Smooth muscle cell (in vitro differentiated cells): ENCODE measurements at regions not wholly inside any gene's neighbourhood (a gene's known extent, or its start where the extent isn't known, plus 50 kb on each side); places are given as distances from the start of the nearest gene placed in this dataset.

ENCODE experiments used
- DNase-seq: peaks from one replicate; lab custom pipeline; 2025; ENCODE audit not compliant: unreplicated experiment; lab: John Stamatoyannopoulos, UW
- H2AFZ ChIP-seq: fragments of 200-600 bp; sonication (generic); 2 replicates; pipeline ENCODE4 v1.6.0; 2016; ENCODE audit warnings: antibody characterized with exemption, low read depth, mild to moderate bottlenecking
- H3F3A ChIP-seq: fragments of 200-600 bp; sonication (generic); 2 replicates; pipeline ENCODE4 v1.6.0; 2017; ENCODE audit warnings: antibody characterized with exemption, low read depth
- H3K27ac ChIP-seq: fragments of 200-600 bp; sonication (generic); 2 replicates; pipeline ENCODE4 v1.5.1; 2016; ENCODE audit warnings: low read depth, mild to moderate bottlenecking
- H3K27me3 ChIP-seq: fragments of 200-600 bp; sonication (generic); 2 replicates; pipeline ENCODE4 v1.6.1; 2016; ENCODE audit warnings: low read depth, mild to moderate bottlenecking
- H3K36me3 ChIP-seq: fragments of 200-600 bp; sonication (generic); 2 replicates; pipeline ENCODE4 v1.5.1; 2016; ENCODE audit warnings: low read depth
- H3K4me1 ChIP-seq: fragments of 200-600 bp; sonication (generic); 2 replicates; pipeline ENCODE4 v1.5.1; 2016; ENCODE audit warnings: low read depth
- H3K4me2 ChIP-seq: fragments of 200-600 bp; sonication (generic); 2 replicates; pipeline ENCODE4 v1.6.0; 2016; ENCODE audit warnings: mild to moderate bottlenecking
- H3K4me3 ChIP-seq: fragments of 200-600 bp; sonication (generic); 2 replicates; pipeline ENCODE4 v1.5.1; 2016; ENCODE audit warnings: mild to moderate bottlenecking
- H3K79me2 ChIP-seq: fragments of 200-600 bp; sonication (generic); 2 replicates; pipeline ENCODE4 v1.6.0; 2016; ENCODE audit warnings: low read depth, mild to moderate bottlenecking
- H3K9ac ChIP-seq: fragments of 200-600 bp; sonication (generic); 2 replicates; pipeline ENCODE4 v1.6.0; 2016; ENCODE audit warnings: low read depth
- H3K9me3 ChIP-seq: fragments of 200-600 bp; sonication (generic); replicated peaks from 2 replicates; pipeline ENCODE4 v1.5.1; 2016; ENCODE audit warnings: low read depth
- H4K20me1 ChIP-seq: fragments of 200-600 bp; sonication (generic); 2 replicates; pipeline ENCODE4 v1.6.0; 2016; ENCODE audit warnings: low read depth
- CTCF ChIP-seq: fragments of 200-600 bp; sonication (generic); IDR thresholded peaks from 2 replicates; pipeline ENCODE4 v1.5.1; 2017; ENCODE audit warnings: borderline replicate concordance, mild to moderate bottlenecking, antibody characterized with exemption; ENCODE audit not compliant: insufficient read depth, poor library complexity, severe bottlenecking
- WGBS: methylation state at CpG from one replicate; pipeline ENCODE4 v1.1.7; 2016; ENCODE audit warnings: low lambda C conversion rate; 5-methylcytosine and 5-hydroxymethylcytosine counted together

- Histone ChIP-seq H3K9me3 (no peaks in the 10 kb centered on the region), H4K20me1 (no peaks in the 10 kb centered on the region), H2AFZ (no peak overlapping the region), H3K4me1 (peaks cover 16% of the 10 kb centered on the region), H3K27ac (no peak overlapping the region), H3K27me3 (peaks cover 22% of the 10 kb centered on the region), H3K4me2 (no peak overlapping the region), H3K36me3 (no peaks in the 10 kb centered on the region), H3F3A (no peaks in the 10 kb centered on the region), H3K9ac (no peak overlapping the region), H3K4me3 (no peak overlapping the region), H3K79me2 (no peaks in the 10 kb centered on the region)
- WGBS, result 71% methylated on average over 13 of the region's 13 CpGs
- no peak for TF ChIP-seq CTCF
- DNase-seq, result no peak
Measured at GRCh38 chr12:3336606-3337311, 154.2 kb upstream of the PRMT8 start.

GRCh38 chr12:3337944-3338343 lies 153.1 kb upstream of the PRMT8 start:
- no peak overlapping the region for H3K27ac ChIP-seq
- WGBS, result 87% methylated on average over 5 of the region's 5 CpGs
- H3K36me3 ChIP-seq, result no peaks in the 10 kb centered on the region
- no peaks in the 10 kb centered on the region for H3K9me3 ChIP-seq
- H3K79me2 ChIP-seq, result no peaks in the 10 kb centered on the region
- H3F3A ChIP-seq, result no peaks in the 10 kb centered on the region
- H4K20me1 ChIP-seq, result no peaks in the 10 kb centered on the region
- no peak overlapping the region for H3K4me2 ChIP-seq
- H2AFZ ChIP-seq, result no peak overlapping the region
- peaks cover 16% of the 10 kb centered on the region for H3K4me1 ChIP-seq
- H3K27me3 ChIP-seq, result peaks cover 26% of the 10 kb centered on the region
- H3K4me3 ChIP-seq, result no peak overlapping the region
- H3K9ac ChIP-seq, result no peak overlapping the region
- DNase-seq, result no peak
- TF ChIP-seq CTCF, result no peak

GRCh38 chr12:3339221-3339620 lies 151.8 kb upstream of the PRMT8 start:
- Histone ChIP-seq H3K27me3 (peaks cover 26% of the 10 kb centered on the region), H3K4me3 (no peak overlapping the region), H3K4me2 (no peak overlapping the region), H3K36me3 (no peaks in the 10 kb centered on the region), H3F3A (no peaks in the 10 kb centered on the region), H4K20me1 (no peaks in the 10 kb centered on the region), H3K27ac (no peak overlapping the region), H3K9ac (no peak overlapping the region), H3K9me3 (no peaks in the 10 kb centered on the region), H3K79me2 (no peaks in the 10 kb centered on the region), H3K4me1 (peaks cover 11% of the 10 kb centered on the region), H2AFZ (no peak overlapping the region)
- WGBS, result 91% methylated on average over 7 of the region's 7 CpGs
- DNase-seq, result no peak
- TF ChIP-seq CTCF, result no peak

DNA sequence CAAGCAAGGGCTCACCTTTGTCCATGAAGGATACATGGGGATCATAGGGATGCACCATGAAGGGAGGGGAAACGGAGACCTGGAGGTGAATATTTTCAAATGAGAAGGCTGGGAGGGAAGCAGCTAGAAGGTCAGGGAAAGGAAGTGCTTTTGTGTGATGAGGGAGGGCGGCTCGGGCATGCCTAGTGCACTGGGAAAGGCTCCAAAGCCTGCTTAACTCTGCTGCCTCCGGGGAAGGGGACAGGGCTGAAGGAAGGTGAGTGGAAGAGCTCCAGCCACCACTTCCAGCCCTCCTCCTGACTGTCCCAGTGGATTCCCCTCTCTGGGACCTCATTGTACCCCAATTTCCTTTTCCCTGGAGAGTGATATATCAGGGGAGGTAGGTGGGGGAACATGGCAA lies 149.4 kb upstream of the PRMT8 start:
- Histone ChIP-seq H3K4me3 (no peak overlapping the region), H3K27me3 (peaks cover 26% of the 10 kb centered on the region), H3K9me3 (no peaks in the 10 kb centered on the region), H4K20me1 (no peaks in the 10 kb centered on the region), H3K79me2 (no peaks in the 10 kb centered on the region), H3F3A (no peaks in the 10 kb centered on the region), H3K4me1 (peaks cover 7% of the 10 kb centered on the region), H3K36me3 (no peaks in the 10 kb centered on the region), H3K4me2 (no peak overlapping the region), H3K9ac (no peak overlapping the region), H2AFZ (no peak overlapping the region), H3K27ac (no peak overlapping the region)
- 72% methylated on average over 4 of the region's 4 CpGs for WGBS
- no peak for TF ChIP-seq CTCF
- no peak for DNase-seq
